ENCODE measurements at regions not wholly inside any gene's neighbourhood (a gene's known extent, or its start where the extent isn't known, plus 50 kb on each side); places are given as distances from the start of the nearest gene placed in this dataset.

- TF ChIP-seq CTCF (IDR thresholded peaks at IDR 0.05) = no peak
- TF ChIP-seq POLR2A (IDR thresholded peaks at IDR 0.05) = no peak
These were observed 122.8 kb upstream of the PHACTR3 start for GRCh38 chr20:59481477-59482018.
